Nephron progenitor cell (in vitro differentiated cells): ENCODE measurements at regions not wholly inside any gene's neighbourhood (a gene's known extent, or its start where the extent isn't known, plus 50 kb on each side); places are given as distances from the start of the nearest gene placed in this dataset.

Experiments
- DNase-seq: peaks from one replicate; pipeline ENCODE4 v3.0.0; 2021
- H3K27ac Mint-ChIP-seq: 2 replicates; pipeline ENCODE4 v1.8.0; 2021; ENCODE audit warnings: mild to moderate bottlenecking, moderate library complexity, mixed read lengths
- H3K27me3 Mint-ChIP-seq: 2 replicates; pipeline ENCODE4 v1.8.0; 2021; ENCODE audit warnings: mild to moderate bottlenecking, low read depth, mixed read lengths; ENCODE audit not compliant: poor library complexity
- H3K36me3 Mint-ChIP-seq: 2 replicates; pipeline ENCODE4 v1.8.0; 2021; ENCODE audit warnings: low read depth, mixed read lengths
- H3K4me1 Mint-ChIP-seq: 2 replicates; pipeline ENCODE4 v1.8.0; 2021; ENCODE audit warnings: mixed read lengths
- H3K4me3 Mint-ChIP-seq: 2 replicates; pipeline ENCODE4 v1.8.0; 2021; ENCODE audit warnings: mild to moderate bottlenecking, moderate library complexity, mixed read lengths
- H3K9me3 Mint-ChIP-seq: 2 replicates; pipeline ENCODE4 v1.8.0; 2021; ENCODE audit warnings: mild to moderate bottlenecking, moderate library complexity, mixed read lengths
- TF ChIP-seq, protein P1 (sequence below): fragments of 200-600 bp; sonication (generic); IDR thresholded peaks from 2 replicates; pipeline ENCODE4 v1.5.0; 2021; ENCODE audit warnings: antibody characterized with exemption

- no peaks in the 10 kb centered on the region for H3K9me3 Mint-ChIP-seq
- TF ChIP-seq, protein P1, sequence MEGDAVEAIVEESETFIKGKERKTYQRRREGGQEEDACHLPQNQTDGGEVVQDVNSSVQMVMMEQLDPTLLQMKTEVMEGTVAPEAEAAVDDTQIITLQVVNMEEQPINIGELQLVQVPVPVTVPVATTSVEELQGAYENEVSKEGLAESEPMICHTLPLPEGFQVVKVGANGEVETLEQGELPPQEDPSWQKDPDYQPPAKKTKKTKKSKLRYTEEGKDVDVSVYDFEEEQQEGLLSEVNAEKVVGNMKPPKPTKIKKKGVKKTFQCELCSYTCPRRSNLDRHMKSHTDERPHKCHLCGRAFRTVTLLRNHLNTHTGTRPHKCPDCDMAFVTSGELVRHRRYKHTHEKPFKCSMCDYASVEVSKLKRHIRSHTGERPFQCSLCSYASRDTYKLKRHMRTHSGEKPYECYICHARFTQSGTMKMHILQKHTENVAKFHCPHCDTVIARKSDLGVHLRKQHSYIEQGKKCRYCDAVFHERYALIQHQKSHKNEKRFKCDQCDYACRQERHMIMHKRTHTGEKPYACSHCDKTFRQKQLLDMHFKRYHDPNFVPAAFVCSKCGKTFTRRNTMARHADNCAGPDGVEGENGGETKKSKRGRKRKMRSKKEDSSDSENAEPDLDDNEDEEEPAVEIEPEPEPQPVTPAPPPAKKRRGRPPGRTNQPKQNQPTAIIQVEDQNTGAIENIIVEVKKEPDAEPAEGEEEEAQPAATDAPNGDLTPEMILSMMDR = no peak
- H3K36me3 Mint-ChIP-seq = no peaks in the 10 kb centered on the region
- H3K4me1 Mint-ChIP-seq = peaks cover 4% of the 10 kb centered on the region
- no peak overlapping the region for H3K27ac Mint-ChIP-seq
- DNase-seq = no peak
- no peak overlapping the region for H3K4me3 Mint-ChIP-seq
- H3K27me3 Mint-ChIP-seq = no peaks in the 10 kb centered on the region
Observed at GRCh38 chr4:59517007-59517406, 1683.1 kb upstream of the ADGRL3 start.

DNA sequence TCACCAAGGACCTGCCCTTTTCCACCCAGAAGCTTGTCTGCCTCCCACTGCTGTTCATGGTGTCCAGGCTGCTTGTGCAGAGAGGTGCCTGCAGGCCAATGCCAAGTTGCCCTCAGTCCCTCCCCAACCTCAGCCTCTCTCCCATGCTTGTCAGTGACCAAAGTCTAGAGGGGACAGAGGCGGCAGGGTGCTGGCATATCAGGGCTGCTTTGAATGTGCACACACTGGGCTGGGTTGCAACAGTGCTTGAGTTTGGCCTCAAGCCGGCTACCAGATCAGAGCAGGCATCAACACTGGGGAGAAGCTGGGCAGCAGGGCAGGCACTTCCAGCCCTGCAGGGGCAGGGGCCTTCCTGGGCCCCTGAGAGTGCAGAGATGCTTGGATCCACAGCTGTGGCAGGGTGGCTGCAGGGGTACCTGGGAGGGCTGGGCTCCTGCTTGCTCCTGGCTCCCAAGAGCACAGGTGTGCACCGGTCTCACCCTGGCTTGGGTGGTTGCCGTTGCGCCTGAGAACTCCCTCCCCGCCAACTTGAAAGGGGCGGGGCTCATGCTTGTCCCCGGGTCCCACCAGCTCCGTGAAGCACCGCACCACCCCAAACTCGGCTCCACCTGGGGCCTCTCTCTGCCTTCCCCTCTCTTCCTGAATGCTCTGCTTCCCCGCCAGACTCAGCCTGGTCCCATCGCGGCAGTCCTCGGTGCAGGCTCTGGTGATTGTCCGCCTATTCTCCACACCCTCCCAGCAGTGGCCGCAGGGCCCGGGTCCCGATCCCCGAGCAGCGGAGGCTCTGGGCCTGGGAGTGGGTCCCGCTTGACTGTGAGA, 1681.9 kb upstream of the ADGRL3 start:
- Mint-ChIP-seq H3K4me1 (peaks cover 4% of the 10 kb centered on the region), H3K27ac (no peak overlapping the region), H3K9me3 (no peaks in the 10 kb centered on the region), H3K27me3 (no peaks in the 10 kb centered on the region), H3K36me3 (no peaks in the 10 kb centered on the region), H3K4me3 (peak overlapping the region; percentile 54)
- DNase-seq = no peak
- TF ChIP-seq, protein P1 = no peak

- TF ChIP-seq, protein P1 = no peak
- no peaks in the 10 kb centered on the region for H3K4me1 Mint-ChIP-seq
- H3K9me3 Mint-ChIP-seq = peaks cover 8% of the 10 kb centered on the region
Observed at GRCh38 chr4:59525885-59526284, 1674.2 kb upstream of the ADGRL3 start.

GRCh38 chr4:59535541-59535940, 1664.6 kb upstream of the ADGRL3 start:
- Mint-ChIP-seq H3K27ac (no peak overlapping the region), H3K4me1 (no peaks in the 10 kb centered on the region), H3K4me3 (no peak overlapping the region), H3K9me3 (peaks cover 6% of the 10 kb centered on the region), H3K27me3 (no peaks in the 10 kb centered on the region), H3K36me3 (no peaks in the 10 kb centered on the region)
- TF ChIP-seq, protein P1 = no peak
- DNase-seq = no peak

More at GRCh38 chr4:59525885-59526284, 1674.2 kb upstream of the ADGRL3 start:
- no peak overlapping the region for H3K4me3 Mint-ChIP-seq
- H3K27ac Mint-ChIP-seq = no peak overlapping the region
- peaks cover 3% of the 10 kb centered on the region for H3K27me3 Mint-ChIP-seq
- no peaks in the 10 kb centered on the region for H3K36me3 Mint-ChIP-seq
- DNase-seq = no peak

DNA sequence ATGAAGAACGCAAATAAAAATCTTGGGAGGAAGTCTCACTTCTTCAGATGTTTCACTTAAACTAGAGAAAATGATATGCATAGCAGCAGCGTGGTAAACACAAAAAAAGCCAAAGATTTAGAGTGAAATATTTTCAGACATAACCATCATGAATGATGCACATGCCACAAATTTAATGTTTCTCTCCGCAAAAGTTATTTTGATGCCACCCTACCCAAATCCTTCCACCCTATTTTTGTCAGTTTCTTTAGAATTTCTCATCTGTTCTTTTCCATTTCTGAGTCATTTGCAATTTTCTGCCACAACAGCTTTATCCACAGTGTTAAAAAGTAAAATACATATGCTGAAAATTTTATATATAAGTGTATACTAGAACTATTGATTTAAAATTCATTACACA, 1663.7 kb upstream of the ADGRL3 start:
- no peak overlapping the region for H3K4me3 Mint-ChIP-seq
- no peaks in the 10 kb centered on the region for H3K36me3 Mint-ChIP-seq
- H3K9me3 Mint-ChIP-seq = peaks cover under 1% of the 10 kb centered on the region

More for the DNA sequence above, 1663.7 kb upstream of the ADGRL3 start:
- DNase-seq = no peak
- H3K4me1 Mint-ChIP-seq = no peaks in the 10 kb centered on the region
- H3K27ac Mint-ChIP-seq = no peak overlapping the region
- no peaks in the 10 kb centered on the region for H3K27me3 Mint-ChIP-seq
- TF ChIP-seq, protein P1 = no peak
